NCI-H69 (cell line): ENCODE measurements at regions not wholly inside any gene's neighbourhood (a gene's known extent, or its start where the extent isn't known, plus 50 kb on each side); places are given as distances from the start of the nearest gene placed in this dataset.
A peak's percentile ranks its signal among the peaks of the same experiment; 100 is the strongest.
"Not testable (repeated sequence)": the region's sequence is repeated elsewhere in the genome, so short reads cannot be mapped to it uniquely, and the experiment has no call there.

Experiments
- DNase-seq: peaks from one replicate; lab custom pipeline; 2025; lab: John Stamatoyannopoulos, UW

- no peak for DNase-seq
Observed at GRCh38 chr11:92168936-92169335, 55.7 kb upstream of the FAT3 start.

DNA sequence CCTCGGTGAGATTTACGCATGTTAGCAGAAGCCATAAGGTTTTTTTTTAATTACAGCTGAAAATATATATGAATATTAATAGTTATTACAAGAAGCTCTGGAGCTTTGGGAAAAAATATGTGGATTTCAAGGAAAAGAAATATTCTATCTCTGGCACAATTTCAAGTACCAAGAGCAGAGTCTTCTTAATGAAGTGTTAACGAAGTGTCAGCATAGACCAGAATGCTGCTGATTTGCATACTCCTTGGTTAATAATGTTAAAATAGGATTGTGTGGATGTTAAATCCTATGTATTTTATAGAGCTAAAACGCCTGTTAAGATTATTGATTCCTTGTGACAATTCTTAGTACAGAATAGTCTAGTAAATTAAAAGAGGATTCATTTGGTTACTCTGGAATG lies 57.0 kb upstream of the FAT3 start:
- DNase-seq, result no peak

DNA sequence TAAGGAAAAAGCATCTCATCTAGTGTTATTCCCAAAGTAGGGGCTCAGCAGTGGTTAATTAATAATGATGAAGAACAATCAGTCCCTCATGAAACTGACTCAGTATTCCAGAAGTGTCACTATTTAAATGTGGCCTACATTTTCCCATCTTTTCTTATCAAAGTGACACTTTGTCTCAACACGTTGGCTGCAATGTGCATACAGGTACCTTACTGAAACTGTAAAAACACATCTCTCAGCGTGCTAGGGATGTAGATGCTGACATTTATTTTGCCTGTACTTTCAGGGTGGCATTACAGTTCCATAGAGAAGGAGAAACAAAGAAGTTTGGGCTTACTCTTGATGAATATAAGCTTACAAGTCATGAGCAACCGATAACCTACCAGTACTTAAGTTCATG lies 58.3 kb upstream of the FAT3 start:
- DNase-seq, result no peak

DNA sequence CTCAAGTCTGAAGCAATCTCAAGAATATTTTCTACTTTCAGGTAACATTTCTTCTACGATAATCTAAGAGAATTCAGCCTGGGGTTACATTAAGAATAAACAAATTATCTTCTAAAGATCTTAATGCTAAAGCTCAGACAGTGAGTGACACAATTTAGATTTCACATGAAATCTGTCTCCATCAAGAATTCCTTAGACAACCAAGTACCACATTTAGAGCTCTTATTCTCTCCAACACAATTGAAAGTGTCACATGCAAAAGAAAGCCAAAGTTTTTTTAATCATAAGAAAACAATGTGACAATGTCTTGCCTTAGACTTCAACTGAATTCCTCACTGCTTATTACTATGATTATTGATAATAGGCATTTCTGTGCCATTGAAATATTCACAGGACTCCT lies 60.7 kb upstream of the FAT3 start:
- no peak for DNase-seq

GRCh38 chr11:92162776-92163175 lies 61.8 kb upstream of the FAT3 start:
- no peak for DNase-seq

GRCh38 chr11:92159931-92160330 lies 64.7 kb upstream of the FAT3 start:
- DNase-seq, result no peak

GRCh38 chr11:92157390-92157789 lies 67.2 kb upstream of the FAT3 start:
- DNase-seq, result not testable (repeated sequence)

GRCh38 chr11:92154611-92155010 lies 70.0 kb upstream of the FAT3 start:
- DNase-seq, result no peak

DNA sequence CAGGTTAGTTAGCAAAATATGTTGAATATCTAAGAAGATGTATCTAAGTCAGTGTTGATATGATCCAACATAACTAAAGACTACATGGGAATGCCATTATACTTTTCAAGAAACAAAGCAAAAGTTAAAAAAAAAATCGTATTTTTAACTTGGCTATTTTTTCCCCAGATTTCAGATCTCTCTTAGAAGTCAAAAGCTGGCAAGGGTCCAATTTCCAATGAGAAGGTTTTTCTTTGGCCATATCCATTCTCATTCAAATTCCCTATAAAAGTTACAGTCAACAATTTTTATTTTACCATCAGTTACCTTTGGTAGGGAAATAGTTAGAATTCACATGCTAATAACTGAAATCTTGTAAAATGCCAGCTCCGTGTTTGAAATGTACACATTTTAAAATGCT lies 70.5 kb upstream of the FAT3 start:
- peak; percentile 10 for DNase-seq

DNA sequence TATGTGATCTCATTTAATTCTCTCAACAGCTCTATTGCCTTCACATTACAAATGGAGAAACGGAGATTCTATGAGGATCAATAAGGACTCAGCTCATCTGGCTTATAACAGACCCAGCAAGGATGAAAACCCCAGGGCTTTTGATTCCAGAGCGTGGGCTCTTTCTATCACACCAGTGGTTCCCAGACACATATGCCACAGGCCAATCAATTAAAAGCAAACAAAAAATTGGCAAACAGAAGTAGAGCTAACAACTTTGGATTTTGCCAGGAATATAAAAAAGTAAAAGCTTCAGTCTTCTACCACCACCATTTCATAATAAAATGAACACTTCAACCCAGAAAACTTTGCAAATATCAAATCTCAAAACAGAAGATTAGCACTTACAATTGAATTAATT lies 71.1 kb upstream of the FAT3 start:
- peak; percentile 13 for DNase-seq

DNA sequence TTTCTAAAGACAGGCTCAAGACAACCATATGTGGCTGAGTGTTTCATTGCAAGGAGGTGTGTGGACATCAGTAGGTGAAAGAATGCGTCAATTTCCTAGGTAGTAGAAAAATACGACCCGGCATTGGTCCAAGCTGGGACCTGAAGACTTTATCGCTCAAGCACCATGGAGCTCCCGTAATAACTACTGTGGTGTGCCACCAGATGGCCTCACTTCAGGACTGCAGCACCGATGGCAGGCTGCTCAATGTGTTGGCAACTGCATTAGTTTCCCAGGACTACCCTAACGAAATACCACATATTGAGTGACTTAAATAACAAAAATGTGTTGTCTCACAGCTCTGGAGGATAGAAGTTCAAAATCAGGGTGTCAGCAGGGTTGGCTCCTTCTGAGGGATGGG lies 72.4 kb upstream of the FAT3 start:
- peak; percentile 20 for DNase-seq

GRCh38 chr11:92149996-92150395 lies 74.6 kb upstream of the FAT3 start:
- no peak for DNase-seq

DNA sequence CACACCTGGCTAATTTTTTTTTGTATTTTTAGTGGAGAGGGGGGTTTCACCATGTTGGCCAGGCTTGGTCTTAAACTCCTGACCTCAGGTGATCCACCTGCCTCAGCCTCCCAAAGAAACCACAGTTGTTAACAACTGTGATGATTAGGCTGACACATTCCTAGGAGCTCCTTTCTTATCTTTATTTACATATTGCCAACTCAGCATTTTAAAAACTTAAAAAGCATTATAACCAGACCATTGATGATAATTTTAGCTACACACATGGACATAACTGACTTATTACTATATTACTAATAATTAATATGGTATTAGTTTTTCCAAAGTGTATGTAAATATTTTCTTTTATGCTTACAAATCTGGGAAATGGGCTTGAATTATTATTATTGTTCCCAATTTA lies 82.9 kb upstream of the FAT3 start:
- no peak for DNase-seq

- peak; percentile 26 for DNase-seq
Observed at GRCh38 chr11:92141159-92141558, 83.5 kb upstream of the FAT3 start.

DNA sequence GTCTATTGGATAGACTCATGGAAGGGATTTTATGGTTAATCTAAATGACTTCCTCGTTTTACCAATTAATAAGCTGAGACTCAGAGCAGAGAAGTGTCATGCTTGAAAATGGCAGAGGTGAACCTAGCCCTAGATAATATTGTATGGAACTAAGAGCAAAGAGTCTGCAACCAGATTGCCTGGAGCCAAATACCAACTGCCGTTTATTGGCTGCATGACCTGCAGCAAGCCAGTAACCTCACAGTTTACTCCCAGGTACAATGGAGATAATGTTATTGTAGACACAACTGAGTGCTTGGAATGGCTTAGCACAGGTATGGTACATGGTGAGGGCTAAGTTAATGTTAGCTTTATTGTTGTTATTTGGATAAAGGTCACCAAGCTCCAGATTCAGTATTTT lies 84.6 kb upstream of the FAT3 start:
- peak; percentile 56 for DNase-seq

DNA sequence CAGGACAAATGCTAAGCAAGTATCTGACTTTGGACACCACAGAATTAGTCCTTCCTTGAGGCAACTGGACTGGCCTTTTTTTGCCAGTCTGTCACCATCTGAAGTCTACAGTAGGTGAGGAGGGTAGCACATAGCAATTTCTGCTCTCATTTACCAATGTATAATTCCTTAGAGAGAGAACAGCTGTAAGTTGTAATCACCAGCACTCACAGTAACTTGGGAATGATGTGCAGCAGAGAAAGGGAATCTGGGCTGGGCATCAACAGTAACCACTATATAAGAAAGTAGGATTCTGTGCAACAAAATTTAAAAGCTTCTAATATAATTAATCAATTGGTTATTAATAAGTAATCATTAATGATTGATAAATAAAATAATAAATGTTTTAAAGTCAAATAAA lies 86.3 kb upstream of the FAT3 start:
- no peak for DNase-seq

GRCh38 chr11:92137747-92138146 lies 86.9 kb upstream of the FAT3 start:
- no peak for DNase-seq

GRCh38 chr11:92136797-92137196 lies 87.8 kb upstream of the FAT3 start:
- DNase-seq, result peak; percentile 68

DNA sequence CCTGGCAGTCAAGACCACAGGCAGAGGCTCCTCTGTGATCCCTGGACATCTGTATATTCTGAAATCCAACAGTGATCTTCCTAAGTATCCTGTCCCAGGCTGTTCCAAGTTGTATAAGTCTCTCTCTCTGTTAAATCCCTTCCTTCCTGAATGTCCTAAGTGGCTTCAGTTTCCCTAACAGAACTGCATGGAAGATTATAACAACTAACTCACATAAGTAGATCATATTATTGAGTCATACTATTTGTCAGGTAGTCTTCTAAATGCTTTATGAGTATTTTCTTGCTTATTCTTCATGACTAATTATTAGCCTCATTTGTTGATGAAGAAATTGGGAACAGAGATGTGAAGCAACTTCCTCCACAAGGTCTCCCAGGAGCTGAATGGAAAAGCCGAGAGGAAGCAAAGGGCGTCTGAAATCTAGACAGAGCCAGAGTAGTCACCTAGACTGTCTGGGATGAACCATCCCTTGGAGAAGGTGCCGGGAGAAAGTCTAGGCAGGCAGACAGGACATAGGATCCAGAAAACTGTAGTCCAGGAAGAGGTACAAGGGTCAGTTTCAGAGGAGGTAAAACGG lies 93.2 kb upstream of the FAT3 start:
- no peak for DNase-seq

GRCh38 chr11:92130421-92130831 lies 94.2 kb upstream of the FAT3 start:
- no peak for DNase-seq

DNA sequence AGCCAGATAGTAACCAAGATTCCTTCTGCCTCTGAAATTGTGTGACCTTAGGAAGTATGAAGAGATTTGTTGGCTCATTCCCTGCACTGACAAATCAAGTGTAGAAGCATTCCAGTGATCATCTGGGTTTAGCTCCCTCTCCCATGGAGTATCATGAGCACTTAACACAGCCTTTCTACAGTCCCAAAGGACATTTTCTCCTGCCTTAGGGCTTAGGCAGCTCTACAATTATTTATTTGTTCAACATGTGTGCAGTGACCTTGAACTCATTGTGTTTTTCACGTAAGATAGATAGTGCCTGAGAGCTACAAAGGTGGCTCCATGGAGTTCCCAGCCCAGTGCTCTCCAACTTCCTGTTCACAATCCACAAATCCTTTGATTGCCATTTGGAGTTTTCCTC lies 94.8 kb upstream of the FAT3 start:
- DNase-seq, result peak; percentile 95

GRCh38 chr11:92128026-92128425 lies 96.6 kb upstream of the FAT3 start:
- DNase-seq, result peak; percentile 83

GRCh38 chr11:92125321-92125720 lies 99.3 kb upstream of the FAT3 start:
- DNase-seq, result no peak

GRCh38 chr11:92123540-92123939 lies 101.1 kb upstream of the FAT3 start:
- peak; percentile 34 for DNase-seq

GRCh38 chr11:92122561-92122960 lies 102.1 kb upstream of the FAT3 start:
- DNase-seq, result peak; percentile 62
